SK-MEL-5 (cell line): ENCODE measurements at regions not wholly inside any gene's neighbourhood (a gene's known extent, or its start where the extent isn't known, plus 50 kb on each side); places are given as distances from the start of the nearest gene placed in this dataset.

Experiments used
- DNase-seq: peaks from one replicate; pipeline ENCODE4 v3.0.0-alpha.2; 2016; ENCODE audit warnings: low read depth, low spot score
- in situ Hi-C: cut with HindIII; loops from 2 replicates; pipeline ENCODE4 v1.10.0; 2016; ENCODE audit warnings: low sequenced_read_pairs, high pct_unique_total_duplicates, low pct_unique_long_range_greater_than_20kb

GRCh38 chr10:58140691-58141347 is 126.9 kb downstream of the IPMK start:
- no peak for DNase-seq
- in situ Hi-C loops = no loop called here

GRCh38 chr10:58140054-58140453 is 127.6 kb downstream of the IPMK start:
- in situ Hi-C loops = no loop called here
- no peak for DNase-seq

GRCh38 chr10:58137813-58138212 is 129.9 kb downstream of the IPMK start:
- in situ Hi-C loops = no loop called here
- no peak for DNase-seq

GRCh38 chr10:58115218-58116050 is 152.3 kb downstream of the IPMK start:
- DNase-seq = no peak
- in situ Hi-C loops = no loop called here

- no peak for DNase-seq
- in situ Hi-C loops = no loop called here
Observed at GRCh38 chr10:58109731-58110130, 158.0 kb downstream of the IPMK start.

- DNase-seq = no peak
- in situ Hi-C loops = no loop called here
Observed at GRCh38 chr10:58107506-58107905, 160.2 kb downstream of the IPMK start.

GRCh38 chr10:58106211-58107035 is 161.3 kb downstream of the IPMK start:
- in situ Hi-C loops = no loop called here
- DNase-seq = no peak

GRCh38 chr10:58104351-58104751 is 163.3 kb downstream of the IPMK start:
- in situ Hi-C loops = no loop called here
- DNase-seq = no peak

- DNase-seq = no peak
- in situ Hi-C loops = no loop called here
Observed at GRCh38 chr10:58102897-58103296, 164.8 kb downstream of the IPMK start.

- in situ Hi-C loops = no loop called here
- no peak for DNase-seq
Observed at GRCh38 chr10:58101682-58102081, 166.0 kb downstream of the IPMK start.

- in situ Hi-C loops = no loop called here
- no peak for DNase-seq
Observed at GRCh38 chr10:58094985-58095718, 172.5 kb downstream of the IPMK start.

GRCh38 chr10:58091886-58092285 is 175.8 kb downstream of the IPMK start:
- in situ Hi-C loops = no loop called here
- DNase-seq = no peak

- in situ Hi-C loops = no loop called here
Observed at GRCh38 chr10:58089739-58090138, 178.0 kb downstream of the IPMK start.

GRCh38 chr10:58087896-58088295 is 179.8 kb downstream of the IPMK start:
- in situ Hi-C loops = no loop called here
- no peak for DNase-seq

More at GRCh38 chr10:58089739-58090138, 178.0 kb downstream of the IPMK start:
- DNase-seq = no peak

- in situ Hi-C loops = no loop called here
Observed at GRCh38 chr10:58086763-58087150, 180.9 kb downstream of the IPMK start.

GRCh38 chr10:58086144-58086762 is 181.4 kb downstream of the IPMK start:
- no peak for DNase-seq
- in situ Hi-C loops = no loop called here

More at GRCh38 chr10:58086763-58087150, 180.9 kb downstream of the IPMK start:
- no peak for DNase-seq

- in situ Hi-C loops = no loop called here
- DNase-seq = no peak
Observed at GRCh38 chr10:58082248-58082647, 185.4 kb downstream of the IPMK start.
